Liver (tissue), 8 donors: ENCODE measurements at regions not wholly inside any gene's neighbourhood (a gene's known extent, or its start where the extent isn't known, plus 50 kb on each side); places are given as distances from the start of the nearest gene placed in this dataset.

Experiments
- DNase-seq: peaks from one replicate; pipeline ENCODE4 v3.0.0-alpha.2; 2017; ENCODE audit warnings: low spot score
- H3K27ac ChIP-seq, 2 donors: one replicate each; pipeline ENCODE4 v1.7.0; 2013; ENCODE audit warnings: inconsistent platforms in 2 of 2, low read length in 2 of 2, control low read depth in 1 of 2, low read depth in 1 of 2, mild to moderate bottlenecking in 1 of 2
- H3K27me3 ChIP-seq, 4 donors: one replicate each; pipeline versions ENCODE4 v1.6.1 to v1.7.0; 2013; ENCODE audit warnings: low read length in 3 of 4, inconsistent platforms in 1 of 4, mild to moderate bottlenecking in 1 of 4, moderate library complexity in 1 of 4; ENCODE audit not compliant: control insufficient read depth in 4 of 4, insufficient read depth in 4 of 4
- H3K36me3 ChIP-seq, 4 donors: one replicate each; pipeline versions ENCODE4 v1.6.1 to v1.7.0; 2013; ENCODE audit warnings: low read length in 3 of 4, mild to moderate bottlenecking in 3 of 4, low read depth in 1 of 4, moderate library complexity in 1 of 4; ENCODE audit not compliant: control insufficient read depth in 4 of 4, insufficient read depth in 3 of 4
- H3K4me1 ChIP-seq, 4 donors: one replicate each; pipeline versions ENCODE4 v1.6.1 to v1.7.0; 2013; ENCODE audit warnings: low read length in 3 of 4, mild to moderate bottlenecking in 3 of 4, moderate library complexity in 1 of 4; ENCODE audit not compliant: control insufficient read depth in 4 of 4, insufficient read depth in 4 of 4
- H3K4me3 ChIP-seq, 3 donors: one replicate each; pipeline versions ENCODE4 v1.6.1 to v1.7.0; 2013; ENCODE audit warnings: low read length in 3 of 3, control low read depth in 1 of 3, low read depth in 1 of 3, mild to moderate bottlenecking in 1 of 3
- H3K9ac ChIP-seq, 2 donors: one replicate each; pipeline ENCODE4 v1.7.0; 2013; ENCODE audit warnings: low read length in 2 of 2, mild to moderate bottlenecking in 2 of 2, moderate library complexity in 2 of 2, control low read depth in 1 of 2, low read depth in 1 of 2
- H3K9me3 ChIP-seq, 4 donors: one replicate each; pipeline versions ENCODE4 v1.6.1 to v1.7.0; 2013; ENCODE audit warnings: low read length in 3 of 4; ENCODE audit not compliant: control insufficient read depth in 4 of 4
- EGR1 ChIP-seq, 2 donors: IDR thresholded peaks; 2 replicates each; pipeline ENCODE4 v1.6.1; 2016 to 2018; ENCODE audit warnings: antibody characterized with exemption in 2 of 2, low read depth in 2 of 2
- FOXA1 ChIP-seq: IDR thresholded peaks from 2 replicates; pipeline ENCODE4 v1.6.1; 2016; ENCODE audit warnings: antibody characterized with exemption
- FOXA2 ChIP-seq: IDR thresholded peaks from 2 replicates; pipeline ENCODE4 v1.6.1; 2016; ENCODE audit warnings: antibody characterized with exemption
- GABPA ChIP-seq, 2 donors: IDR thresholded peaks in 1 of 2; conservative IDR thresholded peaks in 1 of 2; 2 replicates each; pipeline ENCODE4 v1.6.1; 2016; ENCODE audit warnings: antibody characterized with exemption in 2 of 2, mild to moderate bottlenecking in 1 of 2, moderate library complexity in 1 of 2
- HNF4A ChIP-seq, 2 donors: conservative IDR thresholded peaks; 2 replicates each; pipeline ENCODE4 v1.6.1; 2016; ENCODE audit warnings: antibody characterized with exemption in 2 of 2, mild to moderate bottlenecking in 2 of 2
- JUND ChIP-seq, 2 donors: IDR thresholded peaks; 2 replicates each; pipeline ENCODE4 v1.6.1; 2016; ENCODE audit warnings: antibody characterized with exemption in 2 of 2
- NR2F2 ChIP-seq: IDR thresholded peaks from 2 replicates; pipeline ENCODE4 v1.6.1; 2016; ENCODE audit warnings: antibody characterized with exemption
- RAD21 ChIP-seq, 2 donors: IDR thresholded peaks; 2 replicates each; pipeline ENCODE4 v1.6.1; 2016; ENCODE audit warnings: antibody characterized with exemption in 2 of 2, mild to moderate bottlenecking in 2 of 2
- REST ChIP-seq: IDR thresholded peaks from 2 replicates; pipeline ENCODE4 v1.6.1; 2016; ENCODE audit warnings: antibody characterized with exemption, mild to moderate bottlenecking
- RXRA ChIP-seq, 2 donors: IDR thresholded peaks; 2 replicates each; pipeline ENCODE4 v1.6.1; 2017 to 2018; ENCODE audit warnings: antibody characterized with exemption in 2 of 2, mild to moderate bottlenecking in 1 of 2
- SP1 ChIP-seq: IDR thresholded peaks from 2 replicates; pipeline ENCODE4 v1.6.1; 2018; ENCODE audit warnings: antibody characterized with exemption, mild to moderate bottlenecking
- YY1 ChIP-seq: IDR thresholded peaks from 2 replicates; pipeline ENCODE4 v1.6.1; 2016; ENCODE audit warnings: antibody characterized with exemption, mild to moderate bottlenecking
- ZBTB33 ChIP-seq: IDR thresholded peaks from 2 replicates; pipeline ENCODE4 v1.6.1; 2016; ENCODE audit warnings: antibody characterized with exemption
- WGBS: extraction: QIAGEN DNeasy Blood & Tissue Kit; methylation state at CpG from one replicate; pipeline ENCODE4 v1.1.7; 2013; 5-methylcytosine and 5-hydroxymethylcytosine counted together
- TF ChIP-seq, protein P1 (sequence below): fragments of 150-350 bp; IDR thresholded peaks from 2 replicates; pipeline ENCODE4 v1.5.1; 2017; ENCODE audit warnings: improper control_type of control experiment, low read depth, low read length; ENCODE audit not compliant: missing input control
- TF ChIP-seq, protein P2 (sequence below): IDR thresholded peaks from 2 replicates; pipeline ENCODE4 v1.6.1; 2016; ENCODE audit warnings: antibody characterized with exemption
- TF ChIP-seq, protein P3 (sequence below): IDR thresholded peaks from 2 replicates; pipeline ENCODE4 v1.6.1; 2016; ENCODE audit warnings: antibody characterized with exemption
- donor health status: healthy.
- donor health status: healthy.
- donor health status: healthy.
- donor health status: healthy.
- donor health status: healthy.

- Histone ChIP-seq H3K27me3 (no peaks in the 10 kb centered on the region), H3K4me1 (peaks cover 0 to 1% (median 0%) of the 10 kb centered on the region in 4 donors), H3K4me3 (no peak overlapping the region), H3K27ac (no peak overlapping the region), H3K9ac (no peak overlapping the region), H3K9me3 (no peaks in the 10 kb centered on the region), H3K36me3 (no peaks in the 10 kb centered on the region)
- WGBS: 85% methylated on average over 19 of the region's 19 CpGs
- TF ChIP-seq FOXA2 (no peak), RXRA (IDR thresholded peaks at IDR 0.05) (no peak), SP1 (no peak), YY1 (no peak), ZBTB33 (no peak), FOXA1 (no peak), REST (no peak), RAD21 (IDR thresholded peaks at IDR 0.05) (no peak), HNF4A (conservative IDR thresholded peaks at IDR 0.05) (no peak), GABPA (IDR thresholded peaks at IDR 0.05 in 1 of 2, conservative IDR thresholded peaks at IDR 0.05 in 1 of 2) (no peak), JUND (IDR thresholded peaks at IDR 0.05) (no peak), NR2F2 (no peak), EGR1 (IDR thresholded peaks at IDR 0.05; ENCODE audit: low read depth in 2 of 2) (no peak)
- TF ChIP-seq, protein P1, sequence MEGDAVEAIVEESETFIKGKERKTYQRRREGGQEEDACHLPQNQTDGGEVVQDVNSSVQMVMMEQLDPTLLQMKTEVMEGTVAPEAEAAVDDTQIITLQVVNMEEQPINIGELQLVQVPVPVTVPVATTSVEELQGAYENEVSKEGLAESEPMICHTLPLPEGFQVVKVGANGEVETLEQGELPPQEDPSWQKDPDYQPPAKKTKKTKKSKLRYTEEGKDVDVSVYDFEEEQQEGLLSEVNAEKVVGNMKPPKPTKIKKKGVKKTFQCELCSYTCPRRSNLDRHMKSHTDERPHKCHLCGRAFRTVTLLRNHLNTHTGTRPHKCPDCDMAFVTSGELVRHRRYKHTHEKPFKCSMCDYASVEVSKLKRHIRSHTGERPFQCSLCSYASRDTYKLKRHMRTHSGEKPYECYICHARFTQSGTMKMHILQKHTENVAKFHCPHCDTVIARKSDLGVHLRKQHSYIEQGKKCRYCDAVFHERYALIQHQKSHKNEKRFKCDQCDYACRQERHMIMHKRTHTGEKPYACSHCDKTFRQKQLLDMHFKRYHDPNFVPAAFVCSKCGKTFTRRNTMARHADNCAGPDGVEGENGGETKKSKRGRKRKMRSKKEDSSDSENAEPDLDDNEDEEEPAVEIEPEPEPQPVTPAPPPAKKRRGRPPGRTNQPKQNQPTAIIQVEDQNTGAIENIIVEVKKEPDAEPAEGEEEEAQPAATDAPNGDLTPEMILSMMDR: no peak
- TF ChIP-seq, protein P2, sequence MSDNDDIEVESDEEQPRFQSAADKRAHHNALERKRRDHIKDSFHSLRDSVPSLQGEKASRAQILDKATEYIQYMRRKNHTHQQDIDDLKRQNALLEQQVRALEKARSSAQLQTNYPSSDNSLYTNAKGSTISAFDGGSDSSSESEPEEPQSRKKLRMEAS: no peak
- TF ChIP-seq, protein P3, sequence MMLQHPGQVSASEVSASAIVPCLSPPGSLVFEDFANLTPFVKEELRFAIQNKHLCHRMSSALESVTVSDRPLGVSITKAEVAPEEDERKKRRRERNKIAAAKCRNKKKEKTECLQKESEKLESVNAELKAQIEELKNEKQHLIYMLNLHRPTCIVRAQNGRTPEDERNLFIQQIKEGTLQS: no peak
- no peak for DNase-seq
Observed at GRCh38 chr2:234164493-234165413, 114.3 kb downstream of the SPP2 start.
